Hematopoietic multipotent progenitor cell treated with erythropoietin and hydrocortisone succinate and interleukin-3 and kit ligand, for 6 days (in vitro differentiated cells): ENCODE measurements at regions not wholly inside any gene's neighbourhood (a gene's known extent, or its start where the extent isn't known, plus 50 kb on each side); places are given as distances from the start of the nearest gene placed in this dataset.

Experiments used
- DNase-seq: peaks from one replicate; pipeline ENCODE4 v3.0.0-alpha.2; 2015

- DNase-seq: no peak
These were observed 95.6 kb upstream of the SLC4A4 start for GRCh38 chr4:71243091-71243833.

GRCh38 chr4:71247706-71248105, 91.1 kb upstream of the SLC4A4 start:
- DNase-seq: no peak

GRCh38 chr4:71251261-71251660, 87.6 kb upstream of the SLC4A4 start:
- DNase-seq: no peak

GRCh38 chr4:71253545-71253944, 85.3 kb upstream of the SLC4A4 start:
- DNase-seq: no peak

DNA sequence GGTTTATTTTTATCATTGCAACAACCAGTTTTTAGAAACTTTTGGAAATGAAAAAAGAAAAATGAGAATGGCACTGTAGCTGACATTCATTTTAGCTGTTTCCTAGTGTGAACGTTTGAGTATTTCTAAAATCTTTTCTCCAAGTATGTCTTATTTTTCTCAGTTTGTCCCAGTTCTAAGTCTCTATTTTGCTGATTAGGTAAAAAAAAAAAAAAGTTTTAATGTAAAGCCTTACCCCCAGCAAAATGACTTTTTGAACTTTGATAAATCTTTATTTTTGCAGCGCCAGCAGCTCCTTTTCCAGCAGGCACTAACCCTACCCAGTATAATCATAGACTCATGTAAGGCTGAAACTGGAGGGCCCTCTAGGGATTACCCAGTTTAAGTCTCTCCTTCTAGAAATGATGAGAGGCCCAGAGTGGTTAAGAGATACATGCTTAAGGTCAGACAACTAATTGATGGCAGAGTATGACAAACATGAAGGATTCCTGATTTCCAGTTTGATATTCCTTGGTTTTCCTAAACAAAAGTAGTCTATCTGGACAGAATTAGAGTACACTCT, 84.3 kb upstream of the SLC4A4 start:
- peak; percentile 9 for DNase-seq

- DNase-seq: no peak
These were observed 82.8 kb upstream of the SLC4A4 start for GRCh38 chr4:71255976-71256375.

DNA sequence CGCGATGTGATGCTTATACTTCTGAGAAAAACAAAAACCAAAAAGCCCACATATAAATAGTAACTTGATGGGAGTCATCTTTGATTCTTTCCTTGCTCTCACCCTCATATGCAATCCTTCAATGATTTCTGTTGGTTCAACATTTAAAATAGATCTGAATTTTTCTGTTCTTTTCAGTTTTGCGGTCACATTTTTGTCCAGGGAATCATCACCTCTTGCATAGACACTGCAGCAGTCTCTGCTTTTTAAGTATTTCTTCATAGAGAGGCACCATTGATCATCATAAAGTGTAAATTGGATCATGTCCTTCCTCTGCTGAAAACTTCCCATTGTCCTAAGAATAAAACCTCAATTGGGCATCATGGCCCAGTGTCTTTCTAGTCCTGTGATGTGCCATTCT, 81.1 kb upstream of the SLC4A4 start:
- no peak for DNase-seq

DNA sequence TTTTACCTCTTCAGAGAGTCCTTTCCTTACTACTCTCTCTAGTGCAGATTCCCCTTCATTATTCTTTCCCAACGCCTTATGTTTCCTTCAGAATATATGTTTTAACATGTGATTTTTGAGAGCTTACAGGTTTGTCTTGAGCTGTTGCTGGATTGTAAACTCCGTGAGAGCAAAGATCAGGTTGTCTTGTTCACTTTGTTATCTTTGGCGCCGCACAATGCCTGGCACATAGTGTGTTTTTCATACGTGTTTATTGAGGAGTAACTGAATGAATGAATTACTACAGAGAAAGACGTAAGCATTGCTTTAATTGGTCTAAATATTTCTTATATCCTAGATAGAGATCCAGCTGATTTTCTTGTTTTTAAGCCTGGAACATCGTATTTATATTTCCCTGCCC, 80.5 kb upstream of the SLC4A4 start:
- no peak for DNase-seq

DNA sequence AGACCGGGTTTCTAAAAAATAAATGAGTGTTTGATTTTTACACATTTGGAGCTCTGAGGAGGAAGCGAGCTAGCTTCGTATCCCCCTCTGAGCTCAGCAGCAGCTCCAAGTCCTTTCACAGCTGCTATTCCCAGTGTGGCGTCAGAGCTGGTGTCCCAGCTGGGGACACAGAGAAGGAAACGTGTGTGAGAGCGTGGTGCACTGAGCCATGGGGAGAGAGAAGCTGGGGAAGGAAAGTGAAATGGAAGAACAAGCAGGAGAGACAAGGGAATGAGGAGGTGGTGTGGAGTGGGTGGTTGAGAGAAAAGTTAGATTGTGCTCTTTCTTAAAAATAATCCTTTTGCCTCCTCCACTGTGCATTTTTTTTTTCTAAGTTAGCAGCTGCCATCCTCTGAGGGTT, 79.5 kb upstream of the SLC4A4 start:
- no peak for DNase-seq

GRCh38 chr4:71259911-71260331, 78.9 kb upstream of the SLC4A4 start:
- DNase-seq: peak; percentile 49

- DNase-seq: no peak
These were observed 78.3 kb upstream of the SLC4A4 start for GRCh38 chr4:71260544-71260943.

DNA sequence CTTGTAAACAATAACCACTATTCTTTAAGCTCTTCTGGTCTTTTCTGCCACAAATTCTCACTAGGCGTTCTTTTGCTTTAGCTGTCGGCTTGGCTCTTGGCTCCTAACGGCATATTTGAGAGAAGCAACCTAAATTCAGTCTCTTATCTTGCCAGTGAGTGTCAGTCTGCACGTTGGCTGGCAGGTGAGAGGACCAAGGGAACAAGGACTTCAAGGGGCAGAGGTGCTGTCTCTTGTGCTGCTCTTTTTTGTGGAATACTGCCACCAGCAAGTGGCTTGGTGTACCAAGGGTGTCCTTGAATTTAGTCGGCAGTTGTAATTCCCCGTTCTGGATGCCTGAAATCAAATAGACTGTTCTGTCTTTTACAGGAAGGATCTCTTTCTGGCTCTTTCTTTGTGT, 77.8 kb upstream of the SLC4A4 start:
- no peak for DNase-seq

- no peak for DNase-seq
These were observed 77.1 kb upstream of the SLC4A4 start for GRCh38 chr4:71261633-71262121.

GRCh38 chr4:71262161-71262560, 76.7 kb upstream of the SLC4A4 start:
- no peak for DNase-seq

DNA sequence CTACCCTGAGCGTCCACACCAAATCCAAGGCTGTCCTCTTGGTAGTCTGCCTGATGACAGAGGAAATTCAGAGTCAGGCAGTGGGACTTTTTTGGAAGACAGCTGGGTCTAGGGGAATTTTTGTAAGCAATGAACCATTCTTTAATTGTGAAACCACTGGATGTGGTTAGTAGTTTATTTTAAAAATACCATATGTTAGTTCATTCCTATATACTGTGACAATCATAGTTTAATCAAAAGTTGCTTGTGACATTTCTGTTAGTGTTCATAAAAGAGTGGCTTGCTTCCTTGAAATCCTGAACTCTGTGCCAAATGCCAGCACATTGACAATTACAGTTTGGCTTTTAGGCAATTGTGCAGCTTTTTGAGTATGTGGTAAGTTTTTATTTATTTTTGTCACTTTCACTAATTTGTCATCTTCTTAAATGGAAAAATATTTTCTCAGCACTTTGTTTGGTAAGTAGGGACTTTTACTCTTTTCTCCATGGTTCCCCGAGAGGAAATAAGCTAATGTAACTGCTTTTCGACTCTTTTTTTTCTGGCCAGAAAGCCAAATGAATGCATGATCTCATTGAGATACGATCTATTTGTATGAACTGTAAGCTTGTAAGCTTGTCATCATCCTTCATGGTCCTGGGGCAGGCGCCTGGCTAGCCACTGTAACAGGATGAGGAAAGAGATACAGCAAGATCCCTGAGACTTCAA, 72.6 kb upstream of the SLC4A4 start:
- no peak for DNase-seq

DNA sequence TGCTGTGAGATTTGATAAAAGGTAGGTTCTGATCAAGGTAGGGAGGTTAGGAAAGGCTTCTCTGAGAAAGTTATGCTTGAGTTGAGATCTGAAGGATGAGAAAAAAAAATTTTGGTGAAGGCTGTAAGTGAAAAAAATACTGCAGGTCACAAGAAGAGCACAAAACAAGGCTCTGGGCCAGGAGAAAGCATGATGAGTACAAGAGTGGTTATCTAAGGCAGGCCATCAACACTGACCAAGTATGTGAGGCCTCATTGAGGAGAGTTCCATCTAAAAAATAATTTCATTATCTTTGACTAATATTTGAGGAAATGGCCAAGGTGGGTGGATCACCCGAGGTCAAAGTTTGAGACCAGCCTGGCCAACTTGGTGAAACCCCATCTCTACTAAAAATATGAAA, 71.6 kb upstream of the SLC4A4 start:
- no peak for DNase-seq

DNA sequence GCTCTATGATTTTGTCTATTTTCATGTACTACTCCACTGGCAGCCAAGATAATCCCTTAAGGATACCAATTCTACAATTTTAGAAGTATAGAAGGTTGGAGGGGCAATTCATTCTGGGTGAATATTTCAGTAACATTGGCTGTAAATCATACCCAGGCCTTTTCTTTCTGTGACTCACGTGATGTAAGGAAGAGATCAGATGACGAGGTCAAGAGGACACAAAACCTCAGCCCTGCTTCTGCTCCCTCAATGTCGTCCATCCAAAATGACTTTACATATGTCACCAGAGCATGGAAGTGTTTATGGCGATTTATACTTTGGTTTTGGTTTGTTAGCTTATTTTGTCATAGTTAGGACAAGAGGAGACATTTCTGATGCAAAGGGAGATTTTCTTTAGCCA, 70.7 kb upstream of the SLC4A4 start:
- no peak for DNase-seq

GRCh38 chr4:71269233-71269632, 69.6 kb upstream of the SLC4A4 start:
- no peak for DNase-seq

- peak; percentile 58 for DNase-seq
These were observed 67.9 kb upstream of the SLC4A4 start for GRCh38 chr4:71270901-71271300.

DNA sequence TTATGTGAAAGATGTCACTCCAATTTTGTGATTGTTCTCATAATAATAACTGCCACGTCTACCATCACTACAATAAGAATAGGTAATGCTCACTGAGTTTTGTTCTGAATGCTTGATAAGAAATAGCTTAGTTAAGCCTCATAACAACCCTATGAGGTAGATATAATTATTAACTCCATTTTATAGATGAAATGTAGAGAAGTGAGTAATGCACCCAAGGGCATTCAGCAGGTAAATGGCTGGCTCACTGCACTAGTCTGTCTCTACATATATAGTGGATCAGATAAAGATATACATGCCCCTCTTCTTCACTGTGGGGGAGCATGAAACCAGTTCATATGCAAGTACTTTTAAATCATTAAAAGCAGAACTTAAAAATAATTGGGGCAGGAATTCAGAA, 65.8 kb upstream of the SLC4A4 start:
- DNase-seq: no peak

- DNase-seq: no peak
These were observed 63.8 kb upstream of the SLC4A4 start for GRCh38 chr4:71275004-71275403.

GRCh38 chr4:71275570-71275969, 63.2 kb upstream of the SLC4A4 start:
- peak; percentile 21 for DNase-seq

DNA sequence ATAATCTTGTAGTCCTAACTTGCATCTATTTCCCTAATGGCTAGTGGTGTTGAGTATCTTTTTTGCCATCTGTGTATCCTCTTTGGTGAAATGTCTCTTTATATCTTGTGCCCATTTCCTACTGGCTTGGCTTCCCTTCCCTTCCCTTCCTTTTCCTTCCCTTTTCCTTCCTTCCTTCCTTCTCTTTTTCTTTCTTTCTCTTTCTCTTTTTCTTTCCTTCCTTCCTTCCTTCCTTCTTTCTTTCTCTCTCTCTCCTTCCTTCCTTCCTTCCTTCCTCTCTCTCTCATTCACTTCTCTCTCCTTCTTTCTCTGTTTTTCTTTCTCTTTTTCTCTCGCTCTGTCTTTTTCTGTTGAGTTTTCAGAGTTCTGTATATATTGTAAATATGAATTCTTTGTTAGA, 61.5 kb upstream of the SLC4A4 start:
- no peak for DNase-seq

DNA sequence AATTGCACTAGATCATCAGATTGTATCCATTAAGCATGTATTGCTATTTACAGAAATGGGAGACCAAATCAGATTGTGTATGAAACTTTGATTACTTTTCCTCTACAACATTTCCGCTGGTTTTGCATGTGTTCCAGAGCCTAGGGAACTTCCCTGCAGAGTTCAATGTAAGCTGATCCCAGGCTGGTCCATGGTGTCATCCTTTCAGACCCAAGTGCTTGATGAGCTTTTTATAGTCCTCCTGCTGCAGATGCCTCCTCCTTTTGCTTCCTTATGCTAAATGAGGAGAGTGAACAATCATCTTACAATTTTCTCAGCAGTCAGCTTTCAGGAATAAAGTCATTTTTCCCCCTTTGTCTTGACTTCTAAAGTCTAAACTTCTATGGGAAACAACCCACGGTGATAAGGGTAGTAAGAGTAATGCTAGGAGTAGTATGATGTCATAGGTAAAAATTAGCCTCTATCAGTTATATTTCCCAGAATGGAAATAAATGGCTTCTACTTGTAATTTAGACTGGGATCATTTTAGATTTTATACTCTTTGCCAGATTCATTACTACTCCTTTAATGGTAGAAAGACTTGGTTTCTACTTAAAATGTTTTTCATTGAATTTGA, 55.1 kb upstream of the SLC4A4 start:
- no peak for DNase-seq
